Subcutaneous abdominal adipose tissue (tissue), 5 donors: ENCODE measurements at regions not wholly inside any gene's neighbourhood (a gene's known extent, or its start where the extent isn't known, plus 50 kb on each side); places are given as distances from the start of the nearest gene placed in this dataset.

ENCODE experiments used
- H3K27ac ChIP-seq: one replicate; pipeline ENCODE4 v1.7.0; 2013; ENCODE audit warnings: low read depth, mild to moderate bottlenecking, inconsistent platforms, low read length, moderate library complexity
- H3K27me3 ChIP-seq, 5 donors: one replicate each; pipeline ENCODE4 v1.7.0; 2013; ENCODE audit warnings: low read length in 5 of 5, inconsistent platforms in 1 of 5; ENCODE audit not compliant: control insufficient read depth in 5 of 5, insufficient read depth in 4 of 5
- H3K36me3 ChIP-seq, 5 donors: one replicate each; pipeline ENCODE4 v1.7.0; 2013; ENCODE audit warnings: low read length in 5 of 5; ENCODE audit not compliant: control insufficient read depth in 5 of 5, insufficient read depth in 5 of 5
- H3K4me1 ChIP-seq, 5 donors: one replicate each; pipeline ENCODE4 v1.7.0; 2013; ENCODE audit warnings: low read length in 5 of 5, mild to moderate bottlenecking in 3 of 5, moderate library complexity in 1 of 5; ENCODE audit not compliant: control insufficient read depth in 5 of 5, insufficient read depth in 5 of 5
- H3K4me3 ChIP-seq, 5 donors: one replicate each; pipeline ENCODE4 v1.7.0; 2013; ENCODE audit warnings: low read length in 5 of 5, low read depth in 1 of 5
- H3K9ac ChIP-seq, 5 donors: one replicate each; pipeline ENCODE4 v1.7.0; 2013; ENCODE audit warnings: low read length in 5 of 5, mild to moderate bottlenecking in 4 of 5, moderate library complexity in 3 of 5
- H3K9me3 ChIP-seq, 5 donors: one replicate each; pipeline ENCODE4 v1.7.0; 2013; ENCODE audit warnings: low read length in 5 of 5; ENCODE audit not compliant: control insufficient read depth in 5 of 5
- donor health status: healthy.
- donor health status: healthy.
- donor health status: healthy.
- donor health status: healthy.
- donor health status: healthy.

GRCh38 chr9:23394189-23394588 lies 431.9 kb downstream of the ELAVL2 start:
- Histone ChIP-seq H3K9ac (no peak overlapping the region), H3K27me3 (no peaks in the 10 kb centered on the region)

GRCh38 chr9:23408874-23409273 lies 417.2 kb downstream of the ELAVL2 start:
- Histone ChIP-seq H3K4me3 (no peak overlapping the region), H3K27ac (no peak overlapping the region), H3K9ac (no peak overlapping the region), H3K27me3 (no peaks in the 10 kb centered on the region), H3K4me1 (no peaks in the 10 kb centered on the region), H3K9me3 (no peaks in the 10 kb centered on the region), H3K36me3 (no peaks in the 10 kb centered on the region)

More at GRCh38 chr9:23394189-23394588, 431.9 kb downstream of the ELAVL2 start:
- no peaks in the 10 kb centered on the region for H3K4me1 ChIP-seq
- H3K4me3 ChIP-seq, result no peak overlapping the region
- H3K36me3 ChIP-seq, result no peaks in the 10 kb centered on the region
- no peaks in the 10 kb centered on the region for H3K9me3 ChIP-seq
- no peak overlapping the region for H3K27ac ChIP-seq

GRCh38 chr9:23412046-23412445 lies 414.0 kb downstream of the ELAVL2 start:
- Histone ChIP-seq H3K9me3 (no peaks in the 10 kb centered on the region), H3K4me3 (no peak overlapping the region), H3K27me3 (no peaks in the 10 kb centered on the region), H3K9ac (no peak overlapping the region), H3K27ac (no peak overlapping the region), H3K4me1 (no peaks in the 10 kb centered on the region), H3K36me3 (no peaks in the 10 kb centered on the region)

- Histone ChIP-seq H3K27me3 (no peaks in the 10 kb centered on the region), H3K4me1 (no peaks in the 10 kb centered on the region), H3K9ac (no peak overlapping the region)
Observed at GRCh38 chr9:23412458-23412857, 413.6 kb downstream of the ELAVL2 start.

GRCh38 chr9:23413541-23413940 lies 412.5 kb downstream of the ELAVL2 start:
- Histone ChIP-seq H3K27me3 (no peaks in the 10 kb centered on the region), H3K36me3 (no peaks in the 10 kb centered on the region), H3K4me3 (no peak overlapping the region), H3K4me1 (no peaks in the 10 kb centered on the region), H3K9me3 (no peaks in the 10 kb centered on the region), H3K27ac (no peak overlapping the region), H3K9ac (no peak overlapping the region)

More at GRCh38 chr9:23412458-23412857, 413.6 kb downstream of the ELAVL2 start:
- H3K9me3 ChIP-seq, result no peaks in the 10 kb centered on the region
- no peak overlapping the region for H3K27ac ChIP-seq
- H3K4me3 ChIP-seq, result no peak overlapping the region
- H3K36me3 ChIP-seq, result no peaks in the 10 kb centered on the region

GRCh38 chr9:23423999-23424398 lies 402.0 kb downstream of the ELAVL2 start:
- Histone ChIP-seq H3K27ac (no peak overlapping the region), H3K4me1 (no peaks in the 10 kb centered on the region), H3K36me3 (no peaks in the 10 kb centered on the region), H3K27me3 (no peaks in the 10 kb centered on the region), H3K9ac (no peak overlapping the region), H3K4me3 (no peak overlapping the region), H3K9me3 (no peaks in the 10 kb centered on the region)

- no peaks in the 10 kb centered on the region for H3K4me1 ChIP-seq
- H3K4me3 ChIP-seq, result no peak overlapping the region
- H3K27me3 ChIP-seq, result no peaks in the 10 kb centered on the region
- no peak overlapping the region for H3K9ac ChIP-seq
- no peaks in the 10 kb centered on the region for H3K36me3 ChIP-seq
- H3K27ac ChIP-seq, result no peak overlapping the region
- peaks cover 0 to under 1% (median 0%) of the 10 kb centered on the region in 5 donors for H3K9me3 ChIP-seq
Observed at GRCh38 chr9:23426144-23426543, 399.9 kb downstream of the ELAVL2 start.

- Histone ChIP-seq H3K4me3 (no peak overlapping the region), H3K4me1 (no peaks in the 10 kb centered on the region), H3K9ac (no peak overlapping the region), H3K36me3 (no peaks in the 10 kb centered on the region), H3K27ac (no peak overlapping the region), H3K27me3 (no peaks in the 10 kb centered on the region), H3K9me3 (peaks cover 0 to 8% (median 3%) of the 10 kb centered on the region in 5 donors)
Observed at GRCh38 chr9:23431459-23431858, 394.6 kb downstream of the ELAVL2 start.

GRCh38 chr9:23434654-23435053 lies 391.4 kb downstream of the ELAVL2 start:
- no peak overlapping the region for H3K4me3 ChIP-seq
- no peaks in the 10 kb centered on the region for H3K36me3 ChIP-seq
- H3K4me1 ChIP-seq, result no peaks in the 10 kb centered on the region
- no peak overlapping the region for H3K27ac ChIP-seq
- H3K27me3 ChIP-seq, result no peaks in the 10 kb centered on the region
- no peak overlapping the region for H3K9ac ChIP-seq
- peaks cover 0 to 8% (median 3%) of the 10 kb centered on the region in 5 donors for H3K9me3 ChIP-seq

- Histone ChIP-seq H3K9ac (no peak overlapping the region), H3K27ac (no peak overlapping the region), H3K4me1 (no peaks in the 10 kb centered on the region), H3K4me3 (no peak overlapping the region), H3K9me3 (no peaks in the 10 kb centered on the region), H3K36me3 (no peaks in the 10 kb centered on the region), H3K27me3 (no peaks in the 10 kb centered on the region)
Observed at GRCh38 chr9:23438299-23438907, 387.6 kb downstream of the ELAVL2 start.
